ENCODE measurements at regions not wholly inside any gene's neighbourhood (a gene's known extent, or its start where the extent isn't known, plus 50 kb on each side); places are given as distances from the start of the nearest gene placed in this dataset.

DNA sequence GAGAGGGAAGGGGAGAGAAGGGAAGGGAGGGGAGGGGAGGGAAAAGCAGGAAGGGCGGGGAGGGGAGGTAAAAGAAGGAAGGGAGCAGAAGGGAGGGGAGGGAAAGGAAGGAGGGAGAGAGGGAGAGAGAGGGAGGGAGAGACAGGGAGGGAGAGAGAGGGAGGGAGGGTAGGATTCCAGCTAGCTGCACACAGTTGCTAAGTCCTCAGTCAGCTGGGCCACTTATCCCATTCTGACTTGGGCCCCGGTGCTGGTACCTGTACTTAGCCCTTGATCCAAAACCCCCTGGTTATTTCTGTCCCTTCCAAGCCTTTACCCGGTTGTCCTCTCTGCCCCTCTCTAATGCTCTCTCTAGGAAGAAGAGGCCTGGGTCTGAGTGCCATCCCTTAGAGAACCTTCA lies 211.4 kb downstream of the TTC32 start:
- no peak overlapping the region for H3K27ac ChIP-seq
- no peaks in the 10 kb centered on the region for H3K27me3 ChIP-seq
- H3K9me3 ChIP-seq = no peaks in the 10 kb centered on the region
- TF ChIP-seq POLR2A (IDR thresholded peaks at IDR 0.05) = no peak
- TF ChIP-seq, protein P1, sequence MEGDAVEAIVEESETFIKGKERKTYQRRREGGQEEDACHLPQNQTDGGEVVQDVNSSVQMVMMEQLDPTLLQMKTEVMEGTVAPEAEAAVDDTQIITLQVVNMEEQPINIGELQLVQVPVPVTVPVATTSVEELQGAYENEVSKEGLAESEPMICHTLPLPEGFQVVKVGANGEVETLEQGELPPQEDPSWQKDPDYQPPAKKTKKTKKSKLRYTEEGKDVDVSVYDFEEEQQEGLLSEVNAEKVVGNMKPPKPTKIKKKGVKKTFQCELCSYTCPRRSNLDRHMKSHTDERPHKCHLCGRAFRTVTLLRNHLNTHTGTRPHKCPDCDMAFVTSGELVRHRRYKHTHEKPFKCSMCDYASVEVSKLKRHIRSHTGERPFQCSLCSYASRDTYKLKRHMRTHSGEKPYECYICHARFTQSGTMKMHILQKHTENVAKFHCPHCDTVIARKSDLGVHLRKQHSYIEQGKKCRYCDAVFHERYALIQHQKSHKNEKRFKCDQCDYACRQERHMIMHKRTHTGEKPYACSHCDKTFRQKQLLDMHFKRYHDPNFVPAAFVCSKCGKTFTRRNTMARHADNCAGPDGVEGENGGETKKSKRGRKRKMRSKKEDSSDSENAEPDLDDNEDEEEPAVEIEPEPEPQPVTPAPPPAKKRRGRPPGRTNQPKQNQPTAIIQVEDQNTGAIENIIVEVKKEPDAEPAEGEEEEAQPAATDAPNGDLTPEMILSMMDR (IDR thresholded peaks at IDR 0.05) = no peak
- H3K4me3 ChIP-seq = no peak overlapping the region
- WGBS (ENCODE audit: insufficient coverage, low coverage, low lambda C conversion rate, missing lambda C conversion rate) = 91% methylated on average over 3 of the region's 3 CpGs
- H3K4me1 ChIP-seq = no peaks in the 10 kb centered on the region
- DNase-seq (no peak), ATAC-seq (no peak)
- H3K36me3 ChIP-seq = no peaks in the 10 kb centered on the region
- intact Hi-C loops (cut with DNase I) = no loop called here

DNA sequence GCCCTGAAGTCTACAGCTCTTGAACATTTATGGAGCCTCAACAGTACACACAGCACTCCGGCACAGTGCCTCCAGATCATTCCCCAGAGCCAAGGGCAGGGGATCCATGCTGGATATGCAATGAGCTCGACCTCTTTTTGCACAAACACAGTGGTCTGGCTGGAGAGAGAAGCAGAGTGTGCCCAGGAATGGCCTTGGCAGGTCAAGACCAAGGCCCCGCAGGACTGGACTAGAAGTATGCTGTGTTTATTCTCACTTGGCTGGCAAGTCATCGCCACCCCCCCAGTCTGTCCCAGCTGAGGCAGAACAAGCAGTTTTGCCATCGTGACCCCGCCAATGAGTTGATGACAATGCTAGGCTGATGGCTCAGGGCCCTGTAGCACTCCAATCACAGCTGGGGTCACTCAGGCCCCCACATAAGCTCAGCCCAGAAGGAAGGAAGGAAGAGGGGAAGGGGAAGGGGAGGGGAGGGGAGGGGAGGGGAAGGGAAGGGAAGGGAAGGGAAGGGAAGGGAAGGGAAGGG lies 212.1 kb downstream of the TTC32 start:
- Histone ChIP-seq H3K27ac (no peak overlapping the region), H3K4me1 (no peaks in the 10 kb centered on the region), H3K36me3 (no peaks in the 10 kb centered on the region), H3K9me3 (no peaks in the 10 kb centered on the region), H3K27me3 (no peaks in the 10 kb centered on the region), H3K4me3 (no peak overlapping the region)
- no peak for TF ChIP-seq POLR2A (IDR thresholded peaks at IDR 0.05)
- TF ChIP-seq, protein P1 (IDR thresholded peaks at IDR 0.05) = no peak
- intact Hi-C loops (cut with DNase I) = no loop called here
- ATAC-seq (no peak), DNase-seq (no peak)
- 96% methylated on average over 3 of the region's 6 CpGs for WGBS (ENCODE audit: insufficient coverage, low coverage, low lambda C conversion rate, missing lambda C conversion rate)

DNA sequence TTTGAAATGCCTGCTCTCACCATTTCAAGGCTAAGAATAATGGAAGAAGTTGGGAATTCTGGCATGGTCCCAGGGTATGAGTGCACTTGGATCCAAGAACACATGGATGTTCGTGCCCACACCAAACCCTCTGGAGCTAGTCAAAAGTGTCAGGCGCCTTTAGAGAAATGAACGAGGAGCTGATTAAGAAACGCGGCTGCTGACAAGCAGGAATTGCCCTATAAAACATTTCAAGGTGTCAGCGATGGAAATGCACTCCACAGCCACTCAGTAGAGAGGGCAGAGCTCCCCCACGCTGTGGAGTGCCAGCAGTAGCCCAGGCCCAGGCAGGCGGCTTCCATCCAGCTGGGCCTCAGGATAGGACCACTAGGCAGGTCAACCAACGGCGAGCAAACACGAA lies 213.7 kb downstream of the TTC32 start:
- no peak for DNase-seq
- TF ChIP-seq, protein P1 (IDR thresholded peaks at IDR 0.05) = no peak
- no peak for TF ChIP-seq POLR2A (IDR thresholded peaks at IDR 0.05)
- WGBS (ENCODE audit: insufficient coverage, low coverage, low lambda C conversion rate, missing lambda C conversion rate) = 70% methylated on average over 2 of the region's 11 CpGs
- intact Hi-C loops (cut with DNase I) = no loop called here
- no peak for ATAC-seq
- Histone ChIP-seq H3K36me3 (no peaks in the 10 kb centered on the region), H3K27me3 (no peaks in the 10 kb centered on the region), H3K9me3 (no peaks in the 10 kb centered on the region), H3K4me3 (no peak overlapping the region), H3K27ac (no peak overlapping the region), H3K4me1 (no peaks in the 10 kb centered on the region)

DNA sequence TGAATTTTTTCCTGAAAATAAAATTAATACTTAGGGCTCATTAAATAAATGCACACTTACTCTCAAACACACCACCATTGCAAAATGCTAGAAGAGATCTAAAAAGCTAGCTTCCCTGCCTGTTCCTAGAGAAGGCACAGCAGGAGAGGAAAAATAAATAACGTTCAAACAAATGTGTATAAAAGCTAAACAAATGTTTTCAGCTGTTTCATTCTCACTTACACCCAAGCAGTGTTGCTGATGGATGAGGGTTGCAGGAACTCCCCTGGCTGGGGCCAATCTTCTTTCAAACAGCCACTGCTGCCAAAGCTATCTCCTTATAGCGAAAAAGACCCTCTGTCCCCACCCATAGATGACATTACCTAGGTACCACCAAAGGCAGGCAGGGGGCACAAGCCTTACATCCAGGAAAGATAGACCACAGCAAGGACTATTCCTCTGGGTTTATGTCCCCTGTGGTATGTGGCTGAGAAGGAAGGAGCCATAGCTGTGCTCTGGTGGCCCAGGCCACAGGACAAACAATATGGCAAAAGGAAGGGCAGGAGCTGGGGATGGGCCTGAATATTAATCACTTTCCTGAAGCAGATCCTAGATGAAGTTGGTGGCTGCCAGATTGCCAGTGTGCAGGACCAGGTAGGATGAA lies 214.6 kb downstream of the TTC32 start:
- no peaks in the 10 kb centered on the region for H3K4me1 ChIP-seq
- H3K9me3 ChIP-seq = no peaks in the 10 kb centered on the region
- ATAC-seq (no peak), DNase-seq (no peak)
- TF ChIP-seq POLR2A (IDR thresholded peaks at IDR 0.05) = no peak
- TF ChIP-seq, protein P1 (IDR thresholded peaks at IDR 0.05) = no peak
- no peaks in the 10 kb centered on the region for H3K36me3 ChIP-seq
- WGBS (ENCODE audit: insufficient coverage, low coverage, low lambda C conversion rate, missing lambda C conversion rate) = 58% methylated on average over 2 of the region's 2 CpGs
- intact Hi-C loops (cut with DNase I) = no loop called here
- no peaks in the 10 kb centered on the region for H3K27me3 ChIP-seq
- no peak overlapping the region for H3K27ac ChIP-seq
- H3K4me3 ChIP-seq = no peak overlapping the region

Measured in right lobe of liver (tissue), 6 donors.